ENCODE measurements at regions not wholly inside any gene's neighbourhood (a gene's known extent, or its start where the extent isn't known, plus 50 kb on each side); places are given as distances from the start of the nearest gene placed in this dataset.
"Not testable (repeated sequence)": the region's sequence is repeated elsewhere in the genome, so short reads cannot be mapped to it uniquely, and the experiment has no call there.

DNA sequence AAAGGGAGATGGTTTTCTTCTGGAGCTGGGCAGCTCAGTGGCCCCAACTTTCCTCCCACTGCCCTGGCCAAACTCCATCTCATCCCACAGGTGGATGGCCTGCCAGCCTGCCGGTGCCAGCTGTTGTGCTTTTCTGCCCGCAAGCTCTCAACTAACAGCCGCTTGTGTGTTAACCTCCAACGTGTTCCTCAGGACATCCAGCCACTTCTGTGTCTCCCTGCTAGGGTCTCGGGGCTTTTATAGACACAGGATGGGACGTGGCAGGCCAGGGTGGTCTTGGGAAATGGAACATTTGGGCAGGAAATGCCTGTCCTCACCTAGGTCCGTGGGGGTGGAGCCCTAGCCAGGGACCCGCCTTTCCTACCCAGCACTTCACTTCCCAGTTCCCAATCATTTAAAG lies 171.1 kb upstream of the RGS17 start:
- TF ChIP-seq EP300 (IDR thresholded peaks at IDR 0.05), result no peak
- TF ChIP-seq POLR2A (IDR thresholded peaks at IDR 0.05), result no peak
- no peak for TF ChIP-seq POLR2AphosphoS5 (IDR thresholded peaks at IDR 0.05)
- TF ChIP-seq, protein P1, sequence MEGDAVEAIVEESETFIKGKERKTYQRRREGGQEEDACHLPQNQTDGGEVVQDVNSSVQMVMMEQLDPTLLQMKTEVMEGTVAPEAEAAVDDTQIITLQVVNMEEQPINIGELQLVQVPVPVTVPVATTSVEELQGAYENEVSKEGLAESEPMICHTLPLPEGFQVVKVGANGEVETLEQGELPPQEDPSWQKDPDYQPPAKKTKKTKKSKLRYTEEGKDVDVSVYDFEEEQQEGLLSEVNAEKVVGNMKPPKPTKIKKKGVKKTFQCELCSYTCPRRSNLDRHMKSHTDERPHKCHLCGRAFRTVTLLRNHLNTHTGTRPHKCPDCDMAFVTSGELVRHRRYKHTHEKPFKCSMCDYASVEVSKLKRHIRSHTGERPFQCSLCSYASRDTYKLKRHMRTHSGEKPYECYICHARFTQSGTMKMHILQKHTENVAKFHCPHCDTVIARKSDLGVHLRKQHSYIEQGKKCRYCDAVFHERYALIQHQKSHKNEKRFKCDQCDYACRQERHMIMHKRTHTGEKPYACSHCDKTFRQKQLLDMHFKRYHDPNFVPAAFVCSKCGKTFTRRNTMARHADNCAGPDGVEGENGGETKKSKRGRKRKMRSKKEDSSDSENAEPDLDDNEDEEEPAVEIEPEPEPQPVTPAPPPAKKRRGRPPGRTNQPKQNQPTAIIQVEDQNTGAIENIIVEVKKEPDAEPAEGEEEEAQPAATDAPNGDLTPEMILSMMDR (IDR thresholded peaks at IDR 0.05), result no peak
- H3K4me1 ChIP-seq, result no peaks in the 10 kb centered on the region
- H3K27me3 ChIP-seq, result no peaks in the 10 kb centered on the region
- no peaks in the 10 kb centered on the region for H3K36me3 ChIP-seq
- H3K27ac ChIP-seq, result no peak overlapping the region
- 65 to 71% methylated on average over 6 to 8 of the region's 8 CpGs for WGBS, 2 donors
- ATAC-seq (ENCODE audit: low FRiP score in 2 of 2) (no peak), DNase-seq (peak in 1 of 2 donors; percentile 14)
- H3K4me3 ChIP-seq, result no peak overlapping the region
- no peaks in the 10 kb centered on the region for H3K9me3 ChIP-seq

DNA sequence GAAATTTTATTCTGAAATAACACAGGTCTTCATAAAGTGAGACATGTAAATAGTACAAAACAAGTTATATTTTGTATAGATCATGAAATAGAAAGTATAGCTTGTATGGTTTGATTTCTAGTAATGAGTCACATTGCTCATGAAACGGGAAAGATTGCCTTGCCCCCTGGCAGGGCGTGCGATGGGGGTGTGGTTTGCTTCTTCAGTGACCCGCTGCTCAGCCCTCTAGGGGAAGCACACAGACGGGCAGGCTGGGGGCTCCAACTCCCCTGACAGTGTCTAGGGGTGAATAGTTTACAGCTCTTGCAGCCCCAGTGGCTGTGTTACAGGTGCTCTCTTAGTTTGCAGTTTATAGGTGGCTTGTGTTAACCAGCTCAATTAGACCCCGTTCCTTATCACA lies 170.5 kb upstream of the RGS17 start:
- Histone ChIP-seq H3K27ac (no peak overlapping the region), H3K4me3 (no peak overlapping the region), H3K36me3 (no peaks in the 10 kb centered on the region), H3K4me1 (no peaks in the 10 kb centered on the region), H3K27me3 (no peaks in the 10 kb centered on the region), H3K9me3 (no peaks in the 10 kb centered on the region)
- TF ChIP-seq EP300 (IDR thresholded peaks at IDR 0.05) (no peak), POLR2AphosphoS5 (IDR thresholded peaks at IDR 0.05) (no peak), POLR2A (IDR thresholded peaks at IDR 0.05) (no peak)
- TF ChIP-seq, protein P1 (IDR thresholded peaks at IDR 0.05), result no peak
- ATAC-seq (ENCODE audit: low FRiP score in 2 of 2), result no peak
- peak in 1 of 2 donors; percentile 15 for DNase-seq
- WGBS, 2 donors, result 55 to 59% methylated on average over 6 of the region's 6 CpGs

DNA sequence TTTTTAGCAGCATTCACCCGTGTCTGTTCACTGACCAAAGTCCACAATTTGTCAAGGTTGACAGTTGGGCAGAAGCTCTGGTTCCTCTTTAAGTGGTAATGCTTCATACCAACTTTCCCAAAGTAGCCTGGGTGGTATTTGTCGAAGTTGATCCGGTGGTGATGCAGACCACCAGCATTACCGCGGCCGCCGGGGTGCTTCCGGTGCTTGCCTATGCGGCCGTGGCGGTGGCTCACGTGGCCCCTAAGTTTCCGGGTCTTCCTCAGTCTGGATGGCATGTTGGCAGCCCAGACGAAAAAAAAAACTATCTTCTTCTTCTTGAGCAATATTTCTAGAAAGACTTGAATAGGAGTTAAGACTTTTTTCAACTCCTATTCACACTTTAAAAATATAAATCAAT lies 151.4 kb upstream of the RGS17 start:
- 88 to 92% methylated on average over 14 of the region's 14 CpGs for WGBS, 2 donors
- not testable (repeated sequence) for H3K4me3 ChIP-seq; ATAC-seq (ENCODE audit: low FRiP score in 2 of 2); H3K36me3 ChIP-seq; H3K27ac ChIP-seq; H3K27me3 ChIP-seq; H3K9me3 ChIP-seq; H3K4me1 ChIP-seq
- peak in 1 of 2 donors; percentile 66 for DNase-seq

DNA sequence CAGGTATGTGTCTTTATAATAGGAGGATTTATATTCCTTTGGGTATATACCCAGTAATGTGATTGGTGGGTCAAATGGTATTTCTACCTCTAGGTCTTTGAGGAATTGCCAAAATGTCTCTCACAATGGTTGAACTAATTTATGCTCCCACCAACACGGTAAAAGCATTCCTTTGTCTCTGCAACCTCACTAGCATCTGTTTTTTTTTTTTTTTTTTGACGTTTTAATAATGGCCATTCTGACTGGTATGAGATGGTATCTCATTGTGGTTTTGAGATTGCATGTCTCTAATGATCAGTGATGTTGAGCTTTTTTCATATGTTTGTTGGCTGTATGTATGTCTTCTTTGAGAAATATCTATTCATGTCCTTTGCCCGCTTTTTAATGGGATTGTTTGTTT lies 144.9 kb upstream of the RGS17 start:
- ATAC-seq (ENCODE audit: low FRiP score in 2 of 2) (no peak), DNase-seq (no peak)
- Histone ChIP-seq H3K4me3 (no peak overlapping the region), H3K9me3 (no peaks in the 10 kb centered on the region), H3K27me3 (no peaks in the 10 kb centered on the region), H3K4me1 (no peaks in the 10 kb centered on the region), H3K36me3 (no peaks in the 10 kb centered on the region), H3K27ac (no peak overlapping the region)
- WGBS, 2 donors, result 70 to 86% methylated on average over 3 of the region's 3 CpGs
- TF ChIP-seq, protein P1 (IDR thresholded peaks at IDR 0.05), result no peak
- TF ChIP-seq POLR2A (IDR thresholded peaks at IDR 0.05), result no peak
- no peak for TF ChIP-seq POLR2AphosphoS5 (IDR thresholded peaks at IDR 0.05)
- no peak for TF ChIP-seq EP300 (IDR thresholded peaks at IDR 0.05)

DNA sequence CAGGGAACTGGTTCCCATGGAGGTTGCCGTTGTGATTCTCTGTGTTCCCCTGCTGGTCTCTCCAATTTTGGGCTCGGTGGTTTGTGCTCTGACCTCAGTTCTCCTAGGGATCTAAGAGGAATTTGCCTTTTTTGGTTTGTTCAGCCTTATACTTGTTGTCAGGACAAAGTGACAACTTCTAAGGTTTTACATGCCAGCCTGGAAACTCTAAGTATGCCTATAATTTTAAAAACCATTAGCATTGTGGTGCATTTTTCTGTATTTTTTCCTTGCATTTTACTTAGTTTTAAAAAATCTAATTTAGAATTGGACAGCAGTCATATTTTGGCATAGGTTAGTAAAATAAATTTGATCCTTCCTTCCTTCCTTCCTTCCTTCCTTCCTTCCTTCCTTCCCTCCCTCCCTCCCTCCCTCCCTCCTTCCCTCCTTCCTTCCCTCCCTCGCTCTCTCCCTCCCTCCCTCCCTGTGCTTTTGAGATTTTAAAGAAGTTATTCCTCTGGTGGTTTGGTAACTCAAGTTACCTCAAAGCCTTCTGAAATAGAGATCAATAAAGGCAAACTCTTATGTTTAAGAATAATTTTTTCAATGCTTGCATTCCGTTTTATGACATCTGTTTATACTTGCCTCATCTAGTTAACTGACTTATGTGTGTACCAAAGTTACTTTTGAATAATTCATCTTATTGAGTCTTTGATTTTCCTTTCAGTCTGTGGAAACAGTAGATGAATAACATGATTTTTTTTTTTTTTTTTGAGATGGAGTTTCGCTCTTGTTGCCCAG lies 141.3 kb upstream of the RGS17 start:
- Histone ChIP-seq H3K9me3 (no peaks in the 10 kb centered on the region), H3K36me3 (no peaks in the 10 kb centered on the region), H3K27me3 (no peaks in the 10 kb centered on the region), H3K4me3 (no peak overlapping the region), H3K4me1 (no peaks in the 10 kb centered on the region), H3K27ac (no peak overlapping the region)
- 81 to 83% methylated on average over 5 of the region's 5 CpGs for WGBS, 2 donors
- ATAC-seq (ENCODE audit: low FRiP score in 2 of 2), result no peak
- no peak for DNase-seq
- TF ChIP-seq, protein P1 (IDR thresholded peaks at IDR 0.05), result no peak
- TF ChIP-seq POLR2A (IDR thresholded peaks at IDR 0.05) (no peak), EP300 (IDR thresholded peaks at IDR 0.05) (no peak), POLR2AphosphoS5 (IDR thresholded peaks at IDR 0.05) (no peak)
